Ishikawa (cell line): ENCODE measurements at regions not wholly inside any gene's neighbourhood (a gene's known extent, or its start where the extent isn't known, plus 50 kb on each side); places are given as distances from the start of the nearest gene placed in this dataset.

ENCODE experiments used
- CEBPB ChIP-seq: IDR thresholded peaks from 2 replicates; pipeline ENCODE4 v1.6.1; 2012
- CREB1 ChIP-seq: IDR thresholded peaks from 2 replicates; pipeline ENCODE4 v1.6.1; 2012; ENCODE audit warnings: low read depth
- EGR1 ChIP-seq: IDR thresholded peaks from 2 replicates; pipeline ENCODE4 v1.6.1; 2012
- EP300 ChIP-seq: IDR thresholded peaks from 2 replicates; pipeline ENCODE4 v1.6.1; 2012; ENCODE audit warnings: borderline replicate concordance
- FOXM1 ChIP-seq: IDR thresholded peaks from 2 replicates; pipeline ENCODE4 v1.6.1; 2012; ENCODE audit warnings: low read depth, borderline replicate concordance
- NFIC ChIP-seq: IDR thresholded peaks from 2 replicates; pipeline ENCODE4 v1.6.1; 2012
- RAD21 ChIP-seq: IDR thresholded peaks from 2 replicates; pipeline ENCODE4 v1.6.1; 2012; ENCODE audit warnings: low read depth
- REST ChIP-seq: IDR thresholded peaks from 2 replicates; pipeline ENCODE4 v1.6.1; 2012; ENCODE audit warnings: low read depth, mild to moderate bottlenecking
- TAF1 ChIP-seq: IDR thresholded peaks from 2 replicates; pipeline ENCODE4 v1.6.1; 2012; ENCODE audit warnings: low read depth, mild to moderate bottlenecking
- TCF12 ChIP-seq: IDR thresholded peaks from 2 replicates; pipeline ENCODE4 v1.6.1; 2012; ENCODE audit warnings: low read depth
- TEAD4 ChIP-seq: IDR thresholded peaks from 2 replicates; pipeline ENCODE4 v1.6.1; 2012
- USF1 ChIP-seq: IDR thresholded peaks from 2 replicates; pipeline ENCODE4 v1.6.1; 2012
- YY1 ChIP-seq: IDR thresholded peaks from 2 replicates; pipeline ENCODE4 v1.6.1; 2012; ENCODE audit warnings: low read depth
- TF ChIP-seq, protein P1 (sequence below): IDR thresholded peaks from 2 replicates; pipeline ENCODE4 v1.6.1; 2012

GRCh38 chr20:21796059-21796458 is 90.6 kb downstream of the PAX1 start:
- TF ChIP-seq, protein P1, sequence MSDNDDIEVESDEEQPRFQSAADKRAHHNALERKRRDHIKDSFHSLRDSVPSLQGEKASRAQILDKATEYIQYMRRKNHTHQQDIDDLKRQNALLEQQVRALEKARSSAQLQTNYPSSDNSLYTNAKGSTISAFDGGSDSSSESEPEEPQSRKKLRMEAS = no peak
- TF ChIP-seq EP300 (no peak), TAF1 (no peak), FOXM1 (no peak), CEBPB (no peak)

DNA sequence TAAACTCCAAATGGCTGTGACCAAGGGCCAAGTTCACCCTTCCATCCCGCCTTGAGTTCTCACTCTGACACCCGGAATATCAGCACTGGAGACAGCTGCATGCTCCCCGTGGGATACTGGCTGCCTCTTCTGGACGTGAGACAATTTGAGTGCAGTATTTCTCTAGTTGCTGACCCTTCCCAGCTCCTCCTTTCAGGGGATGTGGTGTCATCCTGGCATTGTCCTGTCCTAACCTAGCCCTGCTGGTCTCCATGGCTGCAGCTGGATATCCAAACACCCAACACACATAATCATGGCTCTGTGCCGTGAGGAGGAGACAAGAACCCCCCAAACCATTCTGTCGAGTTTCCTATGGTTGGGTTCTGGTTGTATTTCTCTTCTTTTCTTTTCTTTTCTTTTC is 82.6 kb downstream of the PAX1 start:
- no peak for TF ChIP-seq NFIC
- TF ChIP-seq YY1 = no peak
- no peak for TF ChIP-seq USF1
- TF ChIP-seq TEAD4 = no peak
- no peak for TF ChIP-seq TAF1
- TF ChIP-seq REST = no peak
- no peak for TF ChIP-seq EP300
- no peak for TF ChIP-seq CEBPB
- TF ChIP-seq TCF12 = no peak
- no peak for TF ChIP-seq FOXM1
- no peak for TF ChIP-seq CREB1
- TF ChIP-seq RAD21 = no peak
- TF ChIP-seq, protein P1 = no peak
- no peak for TF ChIP-seq EGR1

DNA sequence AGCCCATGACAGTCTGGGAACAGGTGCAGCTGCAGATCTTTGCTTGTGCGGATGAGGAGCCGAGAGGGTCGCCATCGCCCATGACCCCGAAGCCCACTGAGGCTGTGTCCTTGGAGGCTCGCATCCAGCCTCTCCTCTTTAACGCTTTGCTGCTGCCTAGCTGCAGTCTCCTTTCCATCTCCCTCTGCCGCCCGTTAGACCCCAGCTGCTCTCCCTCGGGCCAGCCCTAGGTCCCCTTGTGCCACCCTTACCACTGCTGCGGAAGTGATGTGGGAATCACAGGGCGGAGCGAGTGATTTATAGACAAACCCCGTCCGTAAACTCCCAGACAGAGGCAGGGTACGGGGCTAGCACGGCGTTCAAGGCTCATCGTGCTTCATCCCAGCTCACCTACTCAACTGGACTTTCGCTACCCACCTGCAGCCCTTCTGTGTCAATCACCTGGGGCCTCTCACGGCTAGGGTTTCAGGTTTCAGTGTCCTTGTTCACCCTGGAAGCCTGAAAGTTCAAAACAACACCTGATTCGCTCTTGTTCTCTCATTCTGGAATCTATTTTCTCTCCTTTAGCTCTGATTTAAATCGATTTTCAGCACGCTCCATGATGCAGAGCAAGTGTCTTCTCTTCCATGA is 76.1 kb downstream of the PAX1 start:
- no peak for TF ChIP-seq TEAD4
- no peak for TF ChIP-seq FOXM1
- TF ChIP-seq TCF12 = no peak
- no peak for TF ChIP-seq NFIC
- TF ChIP-seq YY1 = no peak
- TF ChIP-seq EP300 = no peak
- TF ChIP-seq EGR1 = no peak
- no peak for TF ChIP-seq CREB1
- TF ChIP-seq USF1 = no peak
- no peak for TF ChIP-seq TAF1
- no peak for TF ChIP-seq REST
- no peak for TF ChIP-seq RAD21
- TF ChIP-seq, protein P1 = no peak

GRCh38 chr20:21780528-21780927 is 75.1 kb downstream of the PAX1 start:
- TF ChIP-seq USF1 = no peak
- TF ChIP-seq TAF1 = no peak
- no peak for TF ChIP-seq TEAD4
- TF ChIP-seq, protein P1 = no peak
- no peak for TF ChIP-seq FOXM1
- TF ChIP-seq EP300 = no peak
